A549 (cell line): ENCODE measurements at regions not wholly inside any gene's neighbourhood (a gene's known extent, or its start where the extent isn't known, plus 50 kb on each side); places are given as distances from the start of the nearest gene placed in this dataset.

Experiments used
- ATAC-seq, 2 experiments: fragments of 200-7000 bp in 1 of 2; fragments of >200 bp in 1 of 2; cut with Nextera tagmentation in 1 of 2; cut with Tn5 transposase in 1 of 2; 3 replicates each; pipeline versions ENCODE4 v1.8.0 to v1.9.1; 2018 to 2020; ENCODE audit warnings: mild to moderate bottlenecking in 1 of 2, moderate library complexity in 1 of 2
- CTCF ChIA-PET: fragments of 300-600 bp; sonication (Branson Sonifier 250); formaldehyde crosslinking; extraction: SDS; loops from one replicate; lab custom pipeline; 2021; ENCODE audit warnings: antibody characterized with exemption, inconsistent platforms; lab: Yijun Ruan, JAX
- POLR2A ChIA-PET: fragments of 350-600 bp; formaldehyde crosslinking; extraction: SDS; loops from one replicate; lab custom pipeline; 2021; ENCODE audit warnings: antibody characterized with exemption, inconsistent platforms; lab: Yijun Ruan, JAX
- DNase-seq, 2 experiments: peaks; one replicate each; pipeline versions ENCODE4 v3.0.0 to v3.0.0-alpha.2; 2011 to 2016; ENCODE audit warnings: low read depth in 1 of 2, low spot score in 1 of 2
- FAIRE-seq: peaks from 2 replicates; lab custom pipeline; 2011; peaks lifted over from hg19 to GRCh38; lab: Jason Lieb, UNC
- H3K27ac ChIP-seq, 2 experiments: fragments of >200 bp; sonication (Bioruptor Twin); formaldehyde crosslinking; 3 replicates each; pipeline ENCODE4 v1.5.1; 2016 to 2017
- H3K4me1 ChIP-seq: fragments of >200 bp; sonication (Bioruptor Twin); formaldehyde crosslinking; 3 replicates; pipeline ENCODE4 v1.6.1; 2016
- H3K4me2 ChIP-seq: fragments of >200 bp; sonication (Bioruptor Twin); formaldehyde crosslinking; 3 replicates; pipeline ENCODE4 v1.6.1; 2016
- H3K4me3 ChIP-seq: fragments of >200 bp; sonication (Bioruptor Twin); formaldehyde crosslinking; 3 replicates; pipeline ENCODE4 v1.5.1; 2016
- H3K9me3 ChIP-seq: fragments of >200 bp; sonication (Bioruptor Twin); formaldehyde crosslinking; 3 replicates; pipeline ENCODE4 v1.6.1; 2016
- CBX2 ChIP-seq: fragments of 200-600 bp; sonication (generic); IDR thresholded peaks from 2 replicates; pipeline ENCODE4 v1.6.1; 2016; ENCODE audit warnings: low read depth, mild to moderate bottlenecking, borderline replicate concordance
- CHD2 ChIP-seq: fragments of 150-350 bp; IDR thresholded peaks from 2 replicates; pipeline ENCODE4 v1.6.1; 2014; ENCODE audit warnings: low read length; ENCODE audit not compliant: partially characterized antibody
- EHF ChIP-seq: fragments of 250-450 bp; sonication (Bioruptor Pico); IDR thresholded peaks from 2 replicates; pipeline ENCODE4 v1.5.0; 2020; ENCODE audit warnings: mild to moderate bottlenecking
- EP300 ChIP-seq, 2 experiments: fragments of >200 bp; sonication (Bioruptor Twin); formaldehyde crosslinking; IDR thresholded peaks; 2 replicates in 1 of 2; 3 replicates in 1 of 2; pipeline ENCODE4 v1.6.1; 2016 to 2017
- ESRRA ChIP-seq: fragments of 150-350 bp; IDR thresholded peaks from 2 replicates; pipeline ENCODE4 v1.6.1; 2014; ENCODE audit warnings: mild to moderate bottlenecking, low read length, borderline replicate concordance
- FOSB ChIP-seq: fragments of 250-450 bp; sonication (Bioruptor Pico); IDR thresholded peaks from 2 replicates; pipeline ENCODE4 v1.5.0; 2020; ENCODE audit warnings: mild to moderate bottlenecking, moderate library complexity
- FOSL2 ChIP-seq, 2 experiments: fragments of 450-650 bp in 1 of 2; fragments of >200 bp in 1 of 2; sonication (Bioruptor Twin) in 1 of 2; formaldehyde crosslinking; IDR thresholded peaks; 2 replicates each; pipeline versions ENCODE4 v1.5.0 to v1.6.1; 2016 to 2020; ENCODE audit warnings: mild to moderate bottlenecking in 1 of 2, moderate library complexity in 1 of 2
- HDAC2 ChIP-seq: fragments of 200-600 bp; sonication (generic); IDR thresholded peaks from 2 replicates; pipeline ENCODE4 v1.6.1; 2016
- JUNB ChIP-seq: fragments of >200 bp; sonication (Bioruptor Twin); formaldehyde crosslinking; IDR thresholded peaks from 2 replicates; pipeline ENCODE4 v1.6.1; 2016
- MAZ ChIP-seq: fragments of 150-350 bp; IDR thresholded peaks from 2 replicates; pipeline ENCODE4 v1.6.1; 2014; ENCODE audit warnings: antibody characterized with exemption, low read depth, low read length, borderline replicate concordance
- MYC ChIP-seq: IDR thresholded peaks from 2 replicates; pipeline ENCODE4 v1.6.1; 2012; ENCODE audit warnings: mild to moderate bottlenecking, inconsistent platforms, low read length, improper control_type of control experiment, borderline replicate concordance
- NFE2L2 ChIP-seq: fragments of 150-350 bp; conservative IDR thresholded peaks from 2 replicates; pipeline ENCODE4 v1.6.1; 2014; ENCODE audit warnings: low read length
- NPAS2 ChIP-seq: fragments of 250-450 bp; sonication (Bioruptor Pico); IDR thresholded peaks from 2 replicates; pipeline ENCODE4 v1.8.0; 2022; ENCODE audit warnings: mild to moderate bottlenecking, moderate library complexity, borderline replicate concordance
- PHF8 ChIP-seq: fragments of 200-600 bp; sonication (generic); IDR thresholded peaks from 2 replicates; pipeline ENCODE4 v1.6.1; 2016; ENCODE audit warnings: low read depth, mild to moderate bottlenecking, antibody characterized with exemption, moderate library complexity, borderline replicate concordance
- POLR2A ChIP-seq: IDR thresholded peaks from 2 replicates; pipeline ENCODE4 v1.6.1; 2012; ENCODE audit warnings: mild to moderate bottlenecking, low read length
- POLR2AphosphoS2 ChIP-seq: conservative IDR thresholded peaks from 2 replicates; pipeline ENCODE4 v1.6.1; 2012; ENCODE audit warnings: low read length, improper control_type of control experiment, inconsistent platforms
- RARB ChIP-seq: fragments of 250-450 bp; sonication (Bioruptor Pico); IDR thresholded peaks from 2 replicates; pipeline ENCODE4 v1.8.0; 2021; ENCODE audit warnings: mild to moderate bottlenecking, moderate library complexity
- ZNF302 ChIP-seq: fragments of 250-450 bp; sonication (Bioruptor Pico); IDR thresholded peaks from 2 replicates; pipeline ENCODE4 v1.9.0; 2021; ENCODE audit warnings: inconsistent platforms, mild to moderate bottlenecking, moderate library complexity
- WGBS: methylation state at CpG from one replicate; pipeline ENCODE4 v1.1.6; 2017; ENCODE audit errors: missing lambda C conversion rate; 5-methylcytosine and 5-hydroxymethylcytosine counted together
- TF ChIP-seq, protein P1 (sequence below): fragments of >200 bp; sonication (Bioruptor Twin); formaldehyde crosslinking; IDR thresholded peaks from 3 replicates; pipeline ENCODE4 v1.5.1; 2016
- TF ChIP-seq, protein P2 (sequence below): fragments of 250-450 bp; sonication (Bioruptor Pico); IDR thresholded peaks from 2 replicates; pipeline ENCODE4 v1.5.0; 2021; ENCODE audit warnings: mild to moderate bottlenecking, moderate library complexity, borderline replicate concordance
- TF ChIP-seq, protein P3 (sequence below): IDR thresholded peaks from 2 replicates; pipeline ENCODE4 v1.6.1; 2012
- TF ChIP-seq, protein P4 (sequence below): fragments of >200 bp; sonication (Bioruptor Twin); formaldehyde crosslinking; IDR thresholded peaks from 2 replicates; pipeline ENCODE4 v1.6.1; 2016

DNA sequence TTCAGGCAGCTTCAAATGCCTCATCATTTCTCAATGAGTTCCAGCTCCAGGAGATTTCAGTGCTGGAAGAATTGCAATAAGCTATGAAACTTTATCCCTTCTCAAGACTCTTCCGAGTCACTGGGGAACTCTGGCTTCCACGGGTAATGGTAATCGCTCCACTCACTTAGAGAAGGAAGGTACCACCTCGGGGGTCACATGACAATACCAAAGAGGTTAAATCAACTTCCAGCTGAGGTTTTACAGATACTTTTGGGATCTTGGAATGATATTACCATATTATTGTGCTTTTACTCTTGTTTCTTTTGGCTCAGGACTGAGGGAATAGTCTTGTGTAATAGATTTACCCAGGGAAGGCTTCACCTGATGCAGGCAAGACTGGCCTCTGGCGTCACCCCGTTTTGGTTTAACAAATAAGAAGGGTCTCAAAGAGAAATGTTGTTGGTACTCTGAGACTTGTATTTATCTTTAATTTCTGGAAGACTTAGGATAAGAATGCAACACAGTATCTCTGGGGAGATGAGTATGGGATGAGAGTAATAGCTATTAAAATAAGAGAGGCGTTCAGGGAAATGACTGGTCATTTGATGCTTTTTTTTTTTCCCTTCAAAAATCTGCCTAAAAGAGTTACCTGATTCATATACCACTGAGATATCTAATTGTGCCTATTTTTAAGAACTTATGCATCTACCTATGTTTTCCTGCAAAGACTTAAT lies 316.9 kb upstream of the ZEB2 start:
- no peak for FAIRE-seq
- Histone ChIP-seq H3K4me3 (no peak overlapping the region), H3K4me1 (peaks cover 35% of the 10 kb centered on the region), H3K27ac (peak overlapping the region; percentile 78 to 79), H3K9me3 (no peaks in the 10 kb centered on the region), H3K4me2 (peak overlapping the region; percentile 91; the same call in 2 of the 3 replicates)
- WGBS = 74% methylated on average over 7 of the region's 7 CpGs
- ChIA-PET CTCF (no interaction called here), POLR2A (no interaction called here)
- no peak for DNase-seq
- ATAC-seq = no peak
- TF ChIP-seq CHD2 (no peak), EHF (no peak), ZNF302 (no peak), ESRRA (no peak), MAZ (no peak), RARB (CRISPR knock-in tag) (no peak), POLR2A (no peak), NPAS2 (CRISPR knock-in tag) (no peak), FOSB (no peak), EP300 (IDR thresholded peaks at IDR 0.05) (no peak), POLR2AphosphoS2 (no peak), JUNB (no peak), PHF8 (no peak), CBX2 (no peak)
- TF ChIP-seq, protein P1, sequence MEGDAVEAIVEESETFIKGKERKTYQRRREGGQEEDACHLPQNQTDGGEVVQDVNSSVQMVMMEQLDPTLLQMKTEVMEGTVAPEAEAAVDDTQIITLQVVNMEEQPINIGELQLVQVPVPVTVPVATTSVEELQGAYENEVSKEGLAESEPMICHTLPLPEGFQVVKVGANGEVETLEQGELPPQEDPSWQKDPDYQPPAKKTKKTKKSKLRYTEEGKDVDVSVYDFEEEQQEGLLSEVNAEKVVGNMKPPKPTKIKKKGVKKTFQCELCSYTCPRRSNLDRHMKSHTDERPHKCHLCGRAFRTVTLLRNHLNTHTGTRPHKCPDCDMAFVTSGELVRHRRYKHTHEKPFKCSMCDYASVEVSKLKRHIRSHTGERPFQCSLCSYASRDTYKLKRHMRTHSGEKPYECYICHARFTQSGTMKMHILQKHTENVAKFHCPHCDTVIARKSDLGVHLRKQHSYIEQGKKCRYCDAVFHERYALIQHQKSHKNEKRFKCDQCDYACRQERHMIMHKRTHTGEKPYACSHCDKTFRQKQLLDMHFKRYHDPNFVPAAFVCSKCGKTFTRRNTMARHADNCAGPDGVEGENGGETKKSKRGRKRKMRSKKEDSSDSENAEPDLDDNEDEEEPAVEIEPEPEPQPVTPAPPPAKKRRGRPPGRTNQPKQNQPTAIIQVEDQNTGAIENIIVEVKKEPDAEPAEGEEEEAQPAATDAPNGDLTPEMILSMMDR = no peak
- TF ChIP-seq, protein P2, sequence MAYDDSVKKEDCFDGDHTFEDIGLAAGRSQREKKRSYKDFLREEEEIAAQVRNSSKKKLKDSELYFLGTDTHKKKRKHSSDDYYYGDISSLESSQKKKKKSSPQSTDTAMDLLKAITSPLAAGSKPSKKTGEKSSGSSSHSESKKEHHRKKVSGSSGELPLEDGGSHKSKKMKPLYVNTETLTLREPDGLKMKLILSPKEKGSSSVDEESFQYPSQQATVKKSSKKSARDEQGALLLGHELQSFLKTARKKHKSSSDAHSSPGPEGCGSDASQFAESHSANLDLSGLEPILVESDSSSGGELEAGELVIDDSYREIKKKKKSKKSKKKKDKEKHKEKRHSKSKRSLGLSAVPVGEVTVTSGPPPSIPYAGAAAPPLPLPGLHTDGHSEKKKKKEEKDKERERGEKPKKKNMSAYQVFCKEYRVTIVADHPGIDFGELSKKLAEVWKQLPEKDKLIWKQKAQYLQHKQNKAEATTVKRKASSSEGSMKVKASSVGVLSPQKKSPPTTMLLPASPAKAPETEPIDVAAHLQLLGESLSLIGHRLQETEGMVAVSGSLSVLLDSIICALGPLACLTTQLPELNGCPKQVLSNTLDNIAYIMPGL (CRISPR knock-in tag) = no peak
- TF ChIP-seq, protein P3, sequence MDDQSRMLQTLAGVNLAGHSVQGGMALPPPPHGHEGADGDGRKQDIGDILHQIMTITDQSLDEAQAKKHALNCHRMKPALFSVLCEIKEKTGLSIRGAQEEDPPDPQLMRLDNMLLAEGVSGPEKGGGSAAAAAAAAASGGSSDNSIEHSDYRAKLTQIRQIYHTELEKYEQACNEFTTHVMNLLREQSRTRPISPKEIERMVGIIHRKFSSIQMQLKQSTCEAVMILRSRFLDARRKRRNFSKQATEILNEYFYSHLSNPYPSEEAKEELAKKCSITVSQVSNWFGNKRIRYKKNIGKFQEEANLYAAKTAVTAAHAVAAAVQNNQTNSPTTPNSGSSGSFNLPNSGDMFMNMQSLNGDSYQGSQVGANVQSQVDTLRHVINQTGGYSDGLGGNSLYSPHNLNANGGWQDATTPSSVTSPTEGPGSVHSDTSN = no peak
- TF ChIP-seq, protein P4, sequence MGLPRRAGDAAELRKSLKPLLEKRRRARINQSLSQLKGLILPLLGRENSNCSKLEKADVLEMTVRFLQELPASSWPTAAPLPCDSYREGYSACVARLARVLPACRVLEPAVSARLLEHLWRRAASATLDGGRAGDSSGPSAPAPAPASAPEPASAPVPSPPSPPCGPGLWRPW = no peak

DNA sequence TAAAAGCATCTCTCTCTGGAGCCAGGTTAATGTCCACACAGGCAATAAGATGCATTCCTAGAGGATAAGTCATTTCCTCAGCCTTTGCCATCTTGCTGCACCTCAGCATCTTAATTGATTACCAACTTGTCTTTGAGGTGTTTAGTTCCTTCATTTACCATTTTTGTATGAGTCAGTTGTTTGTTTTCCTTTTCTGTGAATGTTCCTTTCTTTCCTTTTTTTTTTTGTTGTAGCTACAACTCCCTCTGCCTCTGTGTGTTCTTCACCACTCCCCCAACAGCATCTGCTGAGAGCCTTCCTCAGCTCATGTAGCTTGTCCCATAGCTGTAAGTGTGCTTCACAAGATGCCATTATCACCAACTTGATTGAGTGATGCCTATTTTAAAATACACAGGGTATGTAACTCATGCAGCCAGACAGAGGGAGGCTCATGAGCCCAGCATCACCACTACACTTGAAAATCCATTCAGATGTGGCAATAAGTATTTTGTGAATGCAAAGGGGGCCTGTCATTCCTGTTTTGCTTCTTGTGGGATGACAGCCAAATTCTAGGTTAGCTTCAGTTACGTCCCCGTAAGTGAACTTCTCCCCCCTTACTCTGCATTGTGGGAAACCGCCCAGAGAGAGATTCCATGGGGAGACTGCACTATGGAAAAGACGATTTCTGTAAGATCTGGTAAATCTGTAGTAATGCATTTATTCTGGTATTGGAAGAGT lies 315.9 kb upstream of the ZEB2 start:
- TF ChIP-seq MYC (no peak), NFE2L2 (no peak), FOSL2 (IDR thresholded peaks at IDR 0.05) (no peak), FOSL2 (CRISPR knock-in tag; IDR thresholded peaks at IDR 0.05) (peak; percentile 19; the same call in 1 of the 2 replicates), HDAC2 (no peak), JUNB (peak; percentile 26; the same call in 1 of the 2 replicates)
- TF ChIP-seq, all 56 proteins: peak for 2
- Histone ChIP-seq H3K4me1 (peaks cover 35% of the 10 kb centered on the region), H3K4me2 (peak overlapping the region; percentile 91), H3K9me3 (no peaks in the 10 kb centered on the region), H3K4me3 (peak overlapping the region; percentile 24; the same call in 1 of the 3 replicates), H3K27ac (peak overlapping the region; percentile 78 to 79)
- FAIRE-seq (no peak), ATAC-seq (peak; percentile 56 to 73; a peak in 4 of 6 replicates), DNase-seq (peak in 1 of 2 experiments; percentile 29)
- POLR2A ChIA-PET = no interaction called here
- WGBS = 51% methylated on average over 4 of the region's 4 CpGs
- CTCF ChIA-PET = no interaction called here
